Left hindlimb (tissue), 1 donor: ENCODE measurements at regions not wholly inside any gene's neighbourhood (a gene's known extent, or its start where the extent isn't known, plus 50 kb on each side); places are given as distances from the start of the nearest gene placed in this dataset.

Source experiments
- DNase-seq: peaks from one replicate; pipeline ENCODE4 v3.0.0-alpha.2; 2018

DNA sequence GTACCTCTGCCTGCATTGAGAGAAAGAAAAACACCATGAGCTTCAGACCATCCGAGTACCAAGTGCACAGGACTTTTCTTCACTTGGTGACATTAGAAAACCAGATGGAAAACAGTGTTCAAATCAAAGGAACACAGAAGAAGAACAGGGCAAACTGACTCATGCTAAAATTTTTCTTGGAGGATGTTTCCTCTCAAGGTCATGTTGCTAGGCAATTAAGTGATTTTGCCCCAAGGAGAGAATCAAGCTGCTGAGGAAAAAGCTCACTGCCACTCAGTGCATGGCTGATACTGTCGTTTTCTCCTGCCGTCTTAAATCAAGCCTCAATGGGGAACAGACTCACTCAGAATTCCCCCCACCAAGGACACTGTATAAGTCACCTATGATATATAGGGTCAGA is 57.9 kb upstream of the SIMC1 start:
- DNase-seq = no peak

DNA sequence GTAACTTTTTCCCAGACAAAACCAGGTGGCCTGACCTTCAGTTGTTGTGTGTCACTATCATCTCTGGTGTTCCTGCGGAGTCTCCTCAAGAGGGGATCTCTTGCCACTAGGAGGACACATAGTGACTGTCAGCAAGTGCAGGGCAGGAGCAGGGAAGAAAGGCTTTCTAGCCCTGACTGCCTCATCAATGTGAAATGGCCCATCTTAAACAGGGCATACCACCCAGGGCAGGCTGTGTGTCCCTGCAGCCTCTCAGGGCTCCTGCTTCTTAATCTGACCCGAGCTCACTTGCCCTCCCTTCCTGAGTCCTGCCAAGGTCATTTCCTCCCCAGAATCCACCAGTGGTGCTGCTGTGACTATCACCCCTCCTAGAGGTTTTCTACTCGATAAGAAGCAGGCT is 57.4 kb upstream of the SIMC1 start:
- DNase-seq = no peak

DNA sequence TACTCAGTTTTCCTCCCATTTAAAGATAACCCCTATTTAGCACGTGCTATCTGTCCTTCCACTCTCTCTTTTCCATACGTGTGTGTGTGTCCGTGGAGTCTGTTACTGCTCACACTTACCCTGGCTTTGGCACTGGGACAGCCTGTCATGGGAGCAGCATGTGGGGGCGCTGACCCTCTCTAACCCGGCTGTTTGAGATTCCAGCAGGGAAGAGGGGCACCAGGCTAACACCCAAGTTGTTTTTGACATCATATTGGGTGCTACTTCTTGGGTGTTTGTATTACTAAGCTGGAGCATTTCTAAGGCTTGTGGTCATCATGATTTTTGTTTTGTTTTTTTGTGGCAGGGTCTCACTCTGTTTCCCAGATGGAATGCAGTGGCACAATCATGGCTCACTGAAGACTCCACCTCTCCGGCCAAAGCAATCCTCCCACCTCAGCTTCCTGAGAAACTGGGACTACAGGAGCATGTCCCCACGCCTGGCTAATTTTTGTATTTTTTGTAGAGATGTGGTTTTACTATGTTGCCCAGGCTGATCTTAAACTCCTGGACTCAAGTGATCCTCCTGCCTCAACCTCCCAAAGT is 56.9 kb upstream of the SIMC1 start:
- no peak for DNase-seq

DNA sequence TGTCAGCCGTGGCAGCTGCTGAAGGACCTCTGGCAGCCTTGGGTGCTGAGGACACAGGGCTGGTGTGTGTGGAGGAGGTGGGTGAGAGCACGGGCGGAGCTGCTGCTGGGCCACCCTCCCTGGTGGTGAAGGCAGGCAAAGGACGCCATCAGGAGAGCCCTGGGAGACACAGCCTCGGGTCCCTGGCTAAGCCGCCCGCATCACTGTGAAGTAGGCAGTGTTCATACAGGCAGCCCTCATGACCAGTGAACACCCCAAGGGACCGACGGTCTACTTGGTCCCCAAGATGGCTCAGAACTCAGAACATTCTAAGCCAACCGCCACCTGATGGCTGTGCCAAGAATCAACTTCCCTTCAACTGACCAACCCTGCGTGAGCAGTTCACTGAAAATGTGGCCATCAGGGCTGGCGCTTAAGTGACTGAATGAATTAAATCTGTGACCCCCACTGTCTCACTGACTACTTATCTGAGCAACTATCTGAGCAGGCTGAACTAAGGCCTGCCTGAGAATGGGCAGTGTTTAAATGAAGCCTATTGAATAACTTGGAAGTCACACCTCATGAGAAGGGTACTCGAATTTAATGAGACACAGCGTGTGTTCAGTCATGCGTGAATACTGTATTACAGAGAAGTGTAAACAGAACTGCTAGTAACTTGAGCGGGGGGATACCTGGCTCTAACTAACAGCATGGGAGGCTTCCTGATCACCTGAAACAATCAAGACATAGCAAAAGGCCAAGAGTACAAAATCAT is 54.7 kb upstream of the SIMC1 start:
- DNase-seq = no peak

DNA sequence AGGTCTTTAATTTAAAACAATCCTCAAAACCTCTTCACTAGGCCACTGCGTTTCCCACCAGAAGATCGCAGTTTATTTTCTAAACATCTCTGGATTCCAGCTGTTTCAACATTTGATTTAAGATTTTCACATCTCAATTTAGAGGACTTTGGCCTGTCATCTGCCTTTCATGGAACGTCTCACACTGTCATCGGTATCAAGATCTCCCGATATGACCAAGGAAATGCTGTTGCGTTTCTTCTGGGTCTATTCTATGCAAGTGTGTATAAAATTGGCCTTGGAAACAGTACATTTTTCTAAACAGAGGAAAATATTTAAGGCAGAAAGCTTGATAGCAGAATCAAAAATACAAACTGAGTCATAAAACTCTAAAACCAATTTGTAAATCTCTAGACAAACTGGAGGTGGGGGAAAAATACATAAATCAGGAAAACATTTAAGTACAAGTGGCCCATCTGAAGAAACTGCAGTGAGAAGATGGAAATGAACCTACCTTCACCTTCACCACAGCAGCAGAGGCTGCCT is 53.6 kb upstream of the SIMC1 start:
- no peak for DNase-seq

DNA sequence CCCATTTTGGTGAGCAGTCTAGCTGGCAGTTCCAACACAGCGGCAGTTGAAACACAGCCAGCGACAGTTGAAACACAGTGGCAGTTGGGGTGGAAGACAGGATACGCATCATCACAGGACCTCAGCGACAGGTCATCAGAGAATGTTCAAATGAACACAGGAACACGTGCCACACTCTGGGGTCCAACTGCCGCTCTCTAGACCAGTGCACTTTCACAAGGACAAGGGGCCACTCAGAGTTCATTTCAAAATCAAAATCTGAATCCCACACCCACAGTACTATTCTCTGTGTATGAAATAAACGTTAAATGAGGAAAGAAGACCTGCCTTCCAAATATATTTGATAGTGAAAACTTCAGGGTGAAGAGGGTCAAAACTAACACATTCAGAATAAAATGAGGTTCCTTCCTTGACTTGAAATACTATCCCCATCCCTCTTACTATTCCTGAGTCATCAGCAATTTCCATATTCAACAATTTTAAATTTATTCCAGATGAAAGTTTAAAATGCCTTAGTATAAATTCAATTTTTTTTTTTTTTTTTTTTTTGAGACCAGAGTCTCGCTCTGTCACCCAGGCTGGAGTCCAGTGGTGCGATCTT is 53.0 kb upstream of the SIMC1 start:
- DNase-seq = no peak

DNA sequence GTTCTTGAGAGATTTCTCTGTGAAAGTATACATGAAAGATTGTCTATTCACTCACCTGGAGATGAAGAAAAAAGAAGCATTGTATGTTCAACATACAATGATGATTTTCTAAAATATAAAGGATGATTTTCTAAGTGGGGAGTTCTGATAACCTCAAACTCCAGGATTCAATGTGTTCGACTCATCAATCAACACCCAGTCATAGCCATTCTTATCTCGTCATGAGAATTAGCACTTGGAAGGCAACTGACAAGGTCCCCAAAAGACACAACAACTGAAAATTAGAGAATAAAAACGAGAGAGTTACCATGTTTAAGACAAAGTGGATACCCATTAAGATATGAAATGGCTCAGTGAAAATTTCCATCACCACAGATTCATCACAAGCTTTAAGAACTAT is 52.1 kb upstream of the SIMC1 start:
- DNase-seq = no peak

DNA sequence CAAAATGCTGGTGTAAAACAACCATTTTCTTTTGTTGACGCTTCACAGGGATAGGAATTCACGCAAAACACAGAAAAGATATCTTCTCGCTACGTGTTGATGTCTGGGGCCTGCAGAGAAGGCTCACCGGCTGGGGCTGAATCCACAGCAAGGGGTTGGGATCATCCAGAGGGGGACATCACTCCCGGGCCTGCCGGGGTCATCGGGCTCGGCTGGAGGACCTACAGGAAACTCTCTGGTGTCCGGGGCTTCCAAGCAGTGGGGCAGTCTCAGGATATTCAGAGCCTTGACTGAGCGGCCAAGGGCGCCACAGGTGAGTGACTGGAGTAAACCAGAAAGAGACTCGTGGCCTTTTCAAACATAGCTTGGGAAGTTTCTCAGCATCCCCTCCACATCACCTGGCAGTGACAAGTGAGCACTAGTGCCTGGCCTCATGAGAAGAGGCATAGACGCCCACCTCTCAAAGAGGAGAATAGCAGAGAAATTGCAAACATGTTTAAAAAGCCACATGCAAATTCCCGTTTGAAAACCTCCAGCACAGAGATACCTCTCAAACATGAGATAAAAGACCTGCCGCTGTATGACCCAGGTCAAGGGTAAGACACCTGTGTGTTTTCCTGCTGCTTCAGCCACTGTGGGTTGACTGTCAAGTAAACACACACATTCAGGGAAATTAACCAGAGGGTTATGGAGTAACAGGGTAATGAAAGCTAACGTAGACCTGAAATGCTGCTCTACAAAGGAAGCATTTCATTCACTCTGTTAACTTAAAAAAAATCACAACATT is 50.8 kb upstream of the SIMC1 start:
- DNase-seq = no peak

DNA sequence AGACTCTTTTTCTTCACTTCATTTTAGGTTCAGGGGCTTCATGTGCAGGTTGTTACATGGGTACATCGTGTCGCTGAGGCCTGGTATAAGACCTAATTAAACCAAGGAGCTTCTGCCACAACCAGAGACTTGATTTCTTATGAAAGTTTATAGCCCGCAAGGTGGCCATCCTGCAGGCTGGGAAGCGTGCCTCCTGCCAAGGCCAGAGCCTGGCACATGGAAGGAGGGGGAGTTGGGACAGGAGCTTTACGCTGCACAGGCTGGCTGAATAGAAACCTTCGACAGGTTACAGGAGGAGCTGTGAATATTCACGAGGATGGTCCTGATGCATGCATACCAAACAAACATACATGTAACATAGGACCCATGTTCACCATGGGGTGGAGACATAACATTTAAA is 50.1 kb upstream of the SIMC1 start:
- no peak for DNase-seq
